CD4-positive, alpha-beta memory T cell (primary cell): ENCODE measurements at regions not wholly inside any gene's neighbourhood (a gene's known extent, or its start where the extent isn't known, plus 50 kb on each side); places are given as distances from the start of the nearest gene placed in this dataset.

ENCODE experiments used
- CTCF ChIA-PET: fragments of 350-600 bp; sonication (Branson Sonifier 250); formaldehyde crosslinking; loops from one replicate; lab custom pipeline; 2021; ENCODE audit warnings: inconsistent platforms; ENCODE audit not compliant: partially characterized antibody; lab: Charles Lee
- POLR2A ChIA-PET: fragments of 350-600 bp; sonication (Branson Sonifier 250); formaldehyde crosslinking; loops from one replicate; lab custom pipeline; 2021; ENCODE audit not compliant: partially characterized antibody; lab: Charles Lee
- DNase-seq, 5 donors: peaks; one replicate each; pipeline versions ENCODE4 v3.0.0 to v3.0.0-alpha.2; 2020 to 2022; ENCODE audit warnings: mixed read lengths in 1 of 5
- H3K27ac ChIP-seq: one replicate; pipeline ENCODE4 v1.7.0; 2013; ENCODE audit warnings: low read depth, low read length
- H3K27me3 ChIP-seq: 2 replicates; pipeline ENCODE4 v1.7.0; 2013; ENCODE audit warnings: mild to moderate bottlenecking, low read length, moderate library complexity; ENCODE audit not compliant: insufficient read depth
- H3K36me3 ChIP-seq: 2 replicates; pipeline ENCODE4 v1.7.0; 2013; ENCODE audit warnings: mild to moderate bottlenecking, low read length, moderate library complexity; ENCODE audit not compliant: insufficient read depth
- H3K4me1 ChIP-seq: 2 replicates; pipeline ENCODE4 v1.7.0; 2013; ENCODE audit warnings: mild to moderate bottlenecking, low read length, moderate library complexity; ENCODE audit not compliant: insufficient read depth
- H3K4me3 ChIP-seq, 2 donors: one replicate each; pipeline ENCODE4 v1.7.0; 2013; ENCODE audit warnings: low read length in 2 of 2, mild to moderate bottlenecking in 1 of 2
- H3K9me3 ChIP-seq, 2 donors: one replicate each; pipeline ENCODE4 v1.7.0; 2013; ENCODE audit warnings: low read length in 2 of 2, control low read depth in 1 of 2; ENCODE audit not compliant: control insufficient read depth in 1 of 2
- H3K27ac Mint-ChIP-seq, 7 donors: one replicate each; pipeline ENCODE4 v1.8.0; 2020 to 2021; ENCODE audit warnings: mixed read lengths in 7 of 7, mild to moderate bottlenecking in 6 of 7, inconsistent platforms in 3 of 7, moderate library complexity in 3 of 7
- H3K27me3 Mint-ChIP-seq, 2 donors: one replicate each; pipeline ENCODE4 v1.8.0; 2020 to 2021; ENCODE audit warnings: mixed read lengths in 2 of 2
- H3K36me3 Mint-ChIP-seq, 2 donors: one replicate each; pipeline ENCODE4 v1.8.0; 2020 to 2021; ENCODE audit warnings: mixed read lengths in 2 of 2, inconsistent platforms in 1 of 2, mild to moderate bottlenecking in 1 of 2
- H3K4me1 Mint-ChIP-seq, 4 donors: one replicate each; pipeline ENCODE4 v1.8.0; 2020 to 2021; ENCODE audit warnings: mixed read lengths in 4 of 4, mild to moderate bottlenecking in 1 of 4
- H3K4me3 Mint-ChIP-seq, 8 donors: one replicate each; pipeline ENCODE4 v1.8.0; 2020 to 2021; ENCODE audit warnings: mixed read lengths in 8 of 8, mild to moderate bottlenecking in 7 of 8, moderate library complexity in 6 of 8, inconsistent platforms in 3 of 8
- H3K9me3 Mint-ChIP-seq, 8 donors: one replicate each; pipeline ENCODE4 v1.8.0; 2020 to 2021; ENCODE audit warnings: mixed read lengths in 8 of 8, mild to moderate bottlenecking in 5 of 8, inconsistent platforms in 3 of 8, moderate library complexity in 1 of 8
- intact Hi-C: fragments of 100-400 bp; cut with micrococcal nuclease; formaldehyde crosslinking; loops from one replicate; pipeline ENCODE4 v1.15.1; 2023

GRCh38 chr3:16051691-16052090, 122.8 kb upstream of the GALNT15 start:
- Mint-ChIP-seq H3K36me3 (no peaks in the 10 kb centered on the region), H3K9me3 (no peaks in the 10 kb centered on the region), H3K4me3 (no peak overlapping the region), H3K4me1 (peaks cover 0 to 5% (median 2%) of the 10 kb centered on the region in 4 donors), H3K27me3 (peaks cover 0 to 3% of the 10 kb centered on the region in 2 donors), H3K27ac (no peak overlapping the region)
- Histone ChIP-seq H3K4me1 (no peaks in the 10 kb centered on the region), H3K27me3 (no peaks in the 10 kb centered on the region), H3K4me3 (no peak overlapping the region), H3K27ac (no peak overlapping the region), H3K36me3 (no peaks in the 10 kb centered on the region), H3K9me3 (no peaks in the 10 kb centered on the region)
- POLR2A ChIA-PET: no interaction called here
- intact Hi-C loops: no loop called here
- DNase-seq: no peak
- CTCF ChIA-PET: interaction anchor here (1.4 to 2.0 kb wide), 2 partner anchors 9 to 498 kb away, joined by 4 to 6 read pairs; no protein-coding TSS in a partner anchor

DNA sequence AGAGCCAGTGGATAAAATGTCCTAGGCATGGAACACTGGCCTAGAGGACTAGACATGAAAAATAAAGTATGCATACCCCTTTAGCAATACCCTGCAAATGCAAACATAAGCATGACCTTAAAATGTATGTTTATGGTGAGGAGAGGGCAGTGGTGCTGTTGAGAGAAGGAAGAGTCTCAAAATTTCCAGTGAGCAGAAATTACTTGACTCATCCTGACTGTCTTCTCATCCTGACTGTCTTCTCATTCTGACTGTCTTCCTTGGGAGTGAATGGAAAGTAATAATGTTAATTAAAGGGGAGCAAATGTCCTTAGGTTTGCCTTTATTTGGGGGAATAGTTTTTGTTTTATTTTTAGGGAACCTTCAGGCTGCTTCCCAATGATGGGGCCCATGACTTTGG, 121.5 kb upstream of the GALNT15 start:
- Histone ChIP-seq H3K36me3 (no peaks in the 10 kb centered on the region), H3K27ac (no peak overlapping the region), H3K4me1 (no peaks in the 10 kb centered on the region), H3K9me3 (no peaks in the 10 kb centered on the region), H3K4me3 (no peak overlapping the region), H3K27me3 (no peaks in the 10 kb centered on the region)
- Mint-ChIP-seq H3K4me1 (peaks cover 0 to 5% (median 2%) of the 10 kb centered on the region in 4 donors), H3K27me3 (peaks cover 0 to 3% of the 10 kb centered on the region in 2 donors), H3K36me3 (no peaks in the 10 kb centered on the region), H3K9me3 (no peaks in the 10 kb centered on the region), H3K27ac (no peak overlapping the region), H3K4me3 (no peak overlapping the region)
- ChIA-PET CTCF (no interaction called here), POLR2A (no interaction called here)
- intact Hi-C loops: no loop called here
- no peak for DNase-seq

GRCh38 chr3:16053794-16054193, 120.7 kb upstream of the GALNT15 start:
- H3K4me1 ChIP-seq: no peaks in the 10 kb centered on the region
- POLR2A ChIA-PET: no interaction called here
- H3K36me3 ChIP-seq: no peaks in the 10 kb centered on the region
- CTCF ChIA-PET: interaction anchor here (0.6 to 1.3 kb wide), 2 partner anchors 192 to 498 kb away, joined by 3 read pairs; no protein-coding TSS in a partner anchor
- H3K27ac ChIP-seq: no peak overlapping the region
- no peaks in the 10 kb centered on the region for H3K9me3 ChIP-seq
- Mint-ChIP-seq H3K9me3 (no peaks in the 10 kb centered on the region), H3K27ac (no peak overlapping the region), H3K4me3 (no peak overlapping the region), H3K27me3 (peaks cover 0 to under 1% of the 10 kb centered on the region in 2 donors), H3K4me1 (peaks cover 0 to 2% (median 0%) of the 10 kb centered on the region in 4 donors), H3K36me3 (no peaks in the 10 kb centered on the region)
- intact Hi-C loops: no loop called here
- H3K4me3 ChIP-seq: no peak overlapping the region
- no peak for DNase-seq
- H3K27me3 ChIP-seq: no peaks in the 10 kb centered on the region

- no peaks in the 10 kb centered on the region for H3K27me3 ChIP-seq
- Mint-ChIP-seq H3K4me3 (no peak overlapping the region), H3K4me1 (no peaks in the 10 kb centered on the region), H3K27ac (peak overlapping the region in 1 of 7 donors; percentile 55), H3K36me3 (no peaks in the 10 kb centered on the region), H3K27me3 (peaks cover 2 to 12% of the 10 kb centered on the region in 2 donors), H3K9me3 (no peaks in the 10 kb centered on the region)
- intact Hi-C loops: no loop called here
- H3K4me1 ChIP-seq: no peaks in the 10 kb centered on the region
- H3K4me3 ChIP-seq: no peak overlapping the region
- POLR2A ChIA-PET: no interaction called here
- H3K9me3 ChIP-seq: no peaks in the 10 kb centered on the region
- no peak overlapping the region for H3K27ac ChIP-seq
- H3K36me3 ChIP-seq: no peaks in the 10 kb centered on the region
- CTCF ChIA-PET: no interaction called here
- DNase-seq: no peak
Observed at GRCh38 chr3:16055606-16056211, 118.8 kb upstream of the GALNT15 start.

DNA sequence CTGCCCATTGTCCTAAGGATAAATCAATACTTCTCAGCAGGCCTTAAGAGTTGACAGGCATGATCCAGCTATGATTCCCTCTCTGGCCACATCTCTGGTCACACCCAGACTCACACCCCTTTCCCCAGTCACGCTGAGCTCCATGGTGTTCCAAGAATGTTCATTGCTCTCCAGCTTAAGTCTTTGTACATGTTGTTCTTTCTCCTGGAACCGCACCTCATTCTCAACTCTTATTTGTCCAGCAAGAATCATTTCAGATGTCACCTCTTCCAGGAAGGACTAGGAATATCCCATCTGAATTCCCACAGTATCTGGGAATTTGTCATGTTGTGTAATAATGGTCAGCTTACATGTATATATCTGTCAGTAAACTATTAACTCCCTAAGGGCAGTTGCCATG, 118.3 kb upstream of the GALNT15 start:
- no peaks in the 10 kb centered on the region for H3K36me3 Mint-ChIP-seq
- no peak overlapping the region for H3K4me3 Mint-ChIP-seq
- ChIA-PET CTCF (interaction anchor here (1.2 to 2.1 kb wide), 2 partner anchors 8 to 10 kb away, joined by 3 to 6 read pairs; no protein-coding TSS in a partner anchor), POLR2A (no interaction called here)
- H3K36me3 ChIP-seq: no peaks in the 10 kb centered on the region
- no peak for DNase-seq
- H3K27me3 ChIP-seq: no peaks in the 10 kb centered on the region
- no peaks in the 10 kb centered on the region for H3K9me3 ChIP-seq
- H3K4me1 Mint-ChIP-seq: no peaks in the 10 kb centered on the region
- no peak overlapping the region for H3K4me3 ChIP-seq
- H3K27ac ChIP-seq: no peak overlapping the region
- no peaks in the 10 kb centered on the region for H3K4me1 ChIP-seq
- no peaks in the 10 kb centered on the region for H3K9me3 Mint-ChIP-seq
- intact Hi-C loops: no loop called here
- no peak overlapping the region for H3K27ac Mint-ChIP-seq
- H3K27me3 Mint-ChIP-seq: peaks cover 2 to 13% of the 10 kb centered on the region in 2 donors

GRCh38 chr3:16058521-16058920, 116.0 kb upstream of the GALNT15 start:
- ChIA-PET CTCF (interaction anchor here (3.6 kb wide), 1 partner anchor 9 kb away, joined by 15 read pairs; no protein-coding TSS in a partner anchor), POLR2A (no interaction called here)
- no peaks in the 10 kb centered on the region for H3K4me1 Mint-ChIP-seq
- H3K27ac Mint-ChIP-seq: no peak overlapping the region
- no peak overlapping the region for H3K27ac ChIP-seq
- no peaks in the 10 kb centered on the region for H3K27me3 ChIP-seq
- peaks cover 3 to 20% of the 10 kb centered on the region in 2 donors for H3K27me3 Mint-ChIP-seq
- intact Hi-C loops: no loop called here
- H3K4me3 ChIP-seq: no peak overlapping the region
- peaks cover 0 to 4% of the 10 kb centered on the region in 2 donors for H3K36me3 Mint-ChIP-seq
- H3K9me3 Mint-ChIP-seq: peaks cover 0 to 3% (median 0%) of the 10 kb centered on the region in 8 donors
- no peaks in the 10 kb centered on the region for H3K9me3 ChIP-seq
- H3K36me3 ChIP-seq: no peaks in the 10 kb centered on the region
- H3K4me1 ChIP-seq: no peaks in the 10 kb centered on the region
- DNase-seq: no peak
- H3K4me3 Mint-ChIP-seq: no peak overlapping the region

GRCh38 chr3:16059081-16059537, 115.4 kb upstream of the GALNT15 start:
- no peak overlapping the region for H3K4me3 Mint-ChIP-seq
- H3K27ac Mint-ChIP-seq: no peak overlapping the region
- H3K36me3 ChIP-seq: no peaks in the 10 kb centered on the region
- ChIA-PET POLR2A (no interaction called here), CTCF (interaction anchor here (3.6 kb wide), 1 partner anchor 10 kb away, joined by 15 read pairs; no protein-coding TSS in a partner anchor)
- no peaks in the 10 kb centered on the region for H3K4me1 Mint-ChIP-seq
- H3K4me3 ChIP-seq: no peak overlapping the region
- H3K9me3 ChIP-seq: no peaks in the 10 kb centered on the region
- H3K27me3 Mint-ChIP-seq: peaks cover 3 to 21% of the 10 kb centered on the region in 2 donors
- no peak overlapping the region for H3K27ac ChIP-seq
- H3K36me3 Mint-ChIP-seq: peaks cover 0 to 4% of the 10 kb centered on the region in 2 donors
- no peaks in the 10 kb centered on the region for H3K27me3 ChIP-seq
- DNase-seq: no peak
- peaks cover 0 to 3% (median 0%) of the 10 kb centered on the region in 8 donors for H3K9me3 Mint-ChIP-seq
- intact Hi-C loops: no loop called here
- H3K4me1 ChIP-seq: no peaks in the 10 kb centered on the region
